NCI-H748 (cell line): ENCODE measurements at regions not wholly inside any gene's neighbourhood (a gene's known extent, or its start where the extent isn't known, plus 50 kb on each side); places are given as distances from the start of the nearest gene placed in this dataset.

Experiments used
- DNase-seq: peaks from one replicate; lab custom pipeline; 2025; ENCODE audit not compliant: unreplicated experiment; lab: John Stamatoyannopoulos, UW

DNA sequence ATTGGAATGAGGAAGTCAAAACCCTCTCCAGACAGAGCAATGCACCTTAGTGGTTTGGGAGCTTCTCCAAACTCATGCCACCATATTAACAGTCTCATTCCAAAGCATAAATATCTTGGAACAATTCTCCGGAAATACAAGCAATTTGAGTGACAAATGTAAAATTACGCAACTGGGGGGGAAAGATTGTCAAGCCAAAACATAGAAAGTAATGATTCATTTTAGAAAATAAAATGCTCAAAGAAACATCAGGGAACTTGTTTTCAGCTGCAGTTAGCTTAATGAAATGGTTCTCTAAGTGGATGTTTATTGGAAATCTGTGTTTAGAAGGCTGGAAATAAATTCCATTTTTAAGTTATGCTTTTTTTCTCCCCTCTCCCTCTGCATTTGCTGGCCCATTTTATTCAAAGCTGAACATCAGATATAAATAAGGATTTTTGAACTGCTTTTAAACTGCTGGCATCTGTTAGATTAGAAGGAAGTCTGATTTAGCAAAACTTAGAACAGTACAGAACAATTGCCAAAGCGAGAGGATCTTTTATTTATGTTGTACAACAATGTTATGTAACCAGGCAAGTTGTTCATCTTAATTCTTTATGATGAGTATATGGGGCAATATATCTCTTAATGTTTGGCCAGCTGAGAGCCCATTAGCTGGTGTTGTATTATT lies 551.9 kb downstream of the PRELID2 start:
- DNase-seq: no peak

DNA sequence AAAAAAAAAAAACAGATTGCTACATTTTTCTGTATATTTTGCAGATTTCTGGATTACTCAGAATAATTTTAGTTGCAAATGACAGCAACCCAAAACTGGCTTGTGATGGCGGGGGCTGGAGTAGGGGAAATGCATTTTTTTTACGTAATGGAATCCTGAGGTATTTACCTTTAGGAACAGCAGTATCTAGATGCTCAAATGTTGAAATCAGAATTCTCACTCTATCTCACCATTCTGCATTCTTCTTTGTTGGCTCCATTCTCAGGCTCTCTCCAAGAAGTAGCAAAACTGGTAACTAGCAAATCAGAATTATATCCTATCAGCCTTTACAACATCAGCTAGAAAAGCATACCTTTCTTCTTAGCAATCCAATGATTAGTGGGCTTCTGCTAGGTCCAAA lies 554.3 kb downstream of the PRELID2 start:
- no peak for DNase-seq

DNA sequence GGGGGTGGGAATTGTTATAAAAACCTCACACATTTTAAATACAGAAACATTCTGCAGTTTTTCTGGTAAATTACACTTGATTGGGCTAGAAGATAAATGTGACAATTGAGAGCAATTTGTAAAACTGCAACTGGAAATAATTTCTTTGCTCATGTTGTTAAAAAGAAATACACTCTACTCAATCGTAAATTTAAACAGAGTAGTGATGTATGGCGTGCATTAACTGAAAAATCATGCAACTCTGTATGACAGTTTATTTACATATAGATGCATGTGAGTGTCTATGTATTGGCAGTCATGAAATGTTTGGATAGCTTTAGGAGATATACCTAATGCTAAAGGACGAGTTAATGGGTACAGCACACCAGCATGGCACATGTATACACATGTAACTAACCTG lies 554.9 kb downstream of the PRELID2 start:
- no peak for DNase-seq

DNA sequence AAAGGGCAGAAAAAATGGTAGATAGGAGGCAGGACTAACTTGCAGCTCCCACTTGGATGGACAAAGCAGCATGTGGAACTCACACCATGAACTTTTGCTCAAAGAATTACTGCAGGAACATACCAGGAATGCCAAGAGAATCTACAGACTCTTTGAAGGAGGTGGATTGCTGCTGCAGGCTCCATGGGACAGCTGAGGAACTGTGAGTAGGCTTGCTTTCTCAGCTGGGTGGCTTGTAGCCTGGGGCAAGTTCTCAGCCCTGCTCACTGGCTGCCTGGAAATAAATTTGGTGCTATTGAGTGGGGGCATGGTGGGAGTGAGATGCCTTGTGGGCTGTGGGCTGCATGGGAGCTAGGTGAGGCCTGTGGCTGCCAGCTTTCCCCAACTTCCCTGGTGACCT lies 574.5 kb downstream of the PRELID2 start:
- DNase-seq: no peak

DNA sequence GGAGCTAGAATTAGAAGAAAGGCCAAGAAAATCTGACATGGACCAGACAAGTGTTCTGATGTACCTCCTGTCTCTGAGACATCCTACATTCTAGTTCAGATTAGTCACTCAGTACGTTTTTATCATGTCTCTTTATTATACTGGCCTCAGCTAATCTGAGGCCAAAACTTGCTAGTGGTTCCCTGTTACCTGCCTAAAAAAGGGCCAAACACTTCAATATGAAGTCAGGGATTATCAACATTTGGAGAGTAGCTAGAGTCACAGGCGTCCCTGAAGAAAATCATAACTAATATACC lies 587.4 kb downstream of the PRELID2 start:
- DNase-seq: no peak

DNA sequence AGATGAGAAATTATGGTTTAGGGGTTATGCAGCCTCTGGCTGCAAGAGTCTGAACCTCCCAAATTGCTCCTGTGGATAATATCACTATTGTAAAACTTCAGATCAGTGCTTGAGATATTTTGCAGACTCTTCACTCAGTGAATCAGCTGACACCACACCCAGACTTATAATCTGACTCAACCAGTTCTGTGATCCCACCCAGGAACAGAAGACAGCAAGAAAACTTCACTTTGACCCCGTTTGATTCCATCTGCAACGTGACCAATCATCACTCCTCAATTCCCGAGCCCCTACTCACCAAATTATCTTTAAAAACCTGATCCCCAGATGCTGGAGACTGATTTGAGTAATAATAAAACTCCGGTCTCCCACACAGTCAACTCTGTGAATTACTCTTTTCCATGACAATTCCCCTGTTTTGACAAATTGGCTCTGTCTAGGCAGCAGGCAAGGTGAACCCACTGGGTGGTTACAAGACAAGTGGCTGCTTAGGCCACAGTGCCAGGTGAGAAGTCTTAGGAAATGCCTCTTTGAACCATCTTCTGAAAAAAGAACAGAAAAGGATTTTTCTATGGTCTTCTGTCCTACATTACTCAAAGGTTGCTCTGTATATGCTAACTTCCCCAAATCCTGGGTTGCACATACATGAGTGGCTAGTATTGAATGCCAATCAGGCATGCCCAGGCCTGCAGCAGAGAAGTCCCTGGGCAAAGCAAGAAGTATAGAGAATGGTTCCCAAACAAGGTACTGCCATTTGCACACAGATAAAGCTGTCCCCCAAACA lies 588.0 kb downstream of the PRELID2 start:
- DNase-seq: no peak

DNA sequence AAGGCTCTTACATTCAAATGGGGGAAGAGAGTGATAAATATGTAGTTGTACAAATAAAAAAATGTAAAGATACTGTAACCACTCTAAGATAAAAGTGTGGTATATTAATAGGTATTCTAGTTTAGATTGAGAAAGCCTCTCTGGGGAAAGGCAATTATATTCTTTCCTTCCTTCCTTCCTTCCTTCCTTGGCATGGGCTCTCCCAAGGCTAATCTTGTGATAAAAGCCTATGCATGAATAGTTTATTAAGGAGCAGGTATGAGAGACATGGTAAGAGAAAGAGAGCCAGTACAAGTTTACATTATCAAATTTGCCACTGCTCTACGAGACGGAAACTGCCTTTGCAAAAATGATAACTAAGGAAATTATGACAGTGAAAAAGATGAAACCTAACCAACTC lies 588.8 kb downstream of the PRELID2 start:
- no peak for DNase-seq

DNA sequence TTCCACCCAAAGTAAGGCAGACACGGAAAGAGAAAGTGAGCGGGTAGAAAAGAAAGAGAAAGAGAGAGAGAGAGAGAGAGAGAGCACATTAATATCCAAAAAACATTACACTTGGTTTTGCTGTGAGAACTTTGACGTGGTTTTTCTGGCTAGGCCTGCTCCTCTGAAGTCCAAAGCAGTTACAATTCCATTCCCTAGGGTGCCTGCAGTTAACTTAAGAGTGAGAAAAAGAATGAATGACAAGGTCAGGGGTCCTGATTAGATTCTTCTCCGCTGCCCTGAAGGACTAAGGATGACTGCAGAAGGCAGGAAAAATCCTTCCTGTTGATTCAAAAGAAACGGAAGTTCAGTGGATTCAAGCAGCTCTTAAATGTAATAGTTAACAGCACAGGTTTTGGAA lies 589.8 kb downstream of the PRELID2 start:
- DNase-seq: no peak

DNA sequence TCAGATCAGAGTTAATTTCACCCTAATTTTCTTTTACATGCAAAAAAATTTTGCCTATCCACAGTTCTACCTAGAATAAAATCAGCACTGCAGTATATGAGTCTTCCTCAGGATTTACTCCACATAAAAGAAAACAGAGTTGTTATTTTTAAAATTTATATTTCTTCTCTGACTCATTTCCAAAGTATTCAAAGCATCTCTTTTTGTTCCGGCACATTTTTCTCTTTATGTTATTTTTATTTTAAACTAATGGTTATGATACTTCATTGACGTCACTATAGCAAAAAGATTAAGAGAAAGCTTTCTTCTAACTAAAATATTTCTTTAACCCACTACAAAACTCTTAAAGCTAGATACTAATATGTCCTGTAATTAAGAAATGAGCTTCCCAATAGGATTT lies 590.4 kb downstream of the PRELID2 start:
- DNase-seq: no peak

DNA sequence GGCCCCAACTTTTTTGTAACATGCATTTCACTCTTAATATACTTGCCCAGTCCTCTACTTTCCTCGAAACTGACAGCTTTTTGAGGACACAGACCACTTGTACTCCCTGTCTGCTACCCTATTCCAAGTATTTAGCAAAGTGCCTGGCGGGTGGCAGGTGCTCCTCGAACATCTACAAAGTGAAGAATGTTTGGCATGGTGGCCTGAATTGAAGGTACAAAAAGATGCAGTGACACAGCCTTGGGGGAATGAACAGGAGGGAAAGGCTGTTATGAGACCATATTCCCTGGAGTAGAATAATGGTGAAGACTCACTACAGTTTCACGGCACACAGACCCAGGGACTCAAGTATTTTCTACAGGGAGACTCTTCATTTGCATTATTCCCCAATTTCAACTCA lies 590.9 kb downstream of the PRELID2 start:
- DNase-seq: no peak

DNA sequence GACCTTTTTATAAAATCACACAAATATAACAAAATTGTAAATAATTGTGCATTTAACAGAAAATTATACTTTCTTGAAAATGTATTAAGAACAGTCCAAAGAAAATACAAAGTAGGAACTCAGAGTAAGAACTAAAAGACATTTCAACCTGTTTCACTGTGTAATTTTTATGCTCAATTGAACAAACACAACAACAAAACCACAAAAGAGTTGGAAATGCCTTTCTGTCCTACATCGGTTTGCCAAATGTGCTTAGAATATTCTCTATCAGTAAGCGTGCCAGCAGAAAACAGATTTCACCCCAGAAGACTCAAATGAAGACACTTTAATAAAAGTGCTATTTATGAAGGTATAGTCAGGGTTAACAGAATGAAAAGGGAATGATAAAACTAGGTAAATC lies 592.1 kb downstream of the PRELID2 start:
- DNase-seq: no peak

DNA sequence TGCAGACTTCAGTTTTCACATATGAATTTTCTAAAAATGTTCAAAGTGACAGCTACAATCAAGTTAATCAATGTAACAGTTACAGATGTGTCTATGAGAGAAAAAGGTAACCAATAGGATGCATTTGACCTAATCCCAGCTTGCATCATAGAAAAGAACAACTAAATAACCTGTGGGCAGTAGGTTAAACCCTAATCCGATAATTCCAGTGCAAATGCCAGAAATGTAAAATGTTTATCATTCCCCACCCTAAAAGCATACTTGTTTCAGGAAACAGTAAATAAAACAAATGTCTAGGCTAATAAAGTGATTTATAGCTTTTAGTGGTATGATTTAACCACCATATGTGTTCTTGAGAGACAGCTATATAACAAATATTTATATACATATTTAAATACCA lies 592.6 kb downstream of the PRELID2 start:
- DNase-seq: no peak

DNA sequence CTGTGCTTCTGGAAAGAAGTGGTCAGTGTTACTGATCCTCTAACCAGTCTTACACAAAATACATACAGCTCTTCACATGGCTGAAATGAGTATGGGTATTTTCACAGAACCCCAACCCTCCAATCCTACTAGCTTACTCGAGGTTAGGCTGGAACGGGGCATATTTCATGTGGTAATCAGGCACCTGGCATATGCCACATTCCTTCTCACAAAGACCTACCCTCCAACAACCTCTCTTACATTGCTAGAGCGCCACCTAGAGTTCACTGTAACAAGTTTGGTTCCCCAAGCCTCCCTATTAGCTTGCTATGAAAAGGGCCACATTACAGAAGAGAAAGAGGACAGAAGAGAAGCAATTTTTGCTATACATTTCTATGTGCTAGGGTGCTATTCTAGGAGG lies 597.3 kb downstream of the PRELID2 start:
- DNase-seq: peak; percentile 87

DNA sequence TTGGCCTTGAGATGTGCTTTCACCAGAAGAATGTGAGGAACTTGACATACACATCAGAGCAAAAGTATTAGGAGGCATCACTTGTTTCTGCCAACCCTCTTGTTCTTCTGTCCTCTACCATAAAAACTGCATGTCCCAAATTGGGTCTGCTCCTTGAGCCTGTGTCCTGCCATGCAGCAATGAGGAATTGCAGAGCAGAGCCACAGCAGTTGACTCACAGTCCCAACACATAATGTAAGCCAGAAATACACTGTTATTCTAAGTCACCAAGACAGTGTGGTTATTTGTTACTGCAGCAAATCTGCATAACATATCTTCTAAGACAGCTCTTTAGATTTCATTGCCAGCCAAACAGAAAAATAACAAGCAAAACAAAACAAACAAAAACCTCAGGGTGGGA lies 598.2 kb downstream of the PRELID2 start:
- no peak for DNase-seq

DNA sequence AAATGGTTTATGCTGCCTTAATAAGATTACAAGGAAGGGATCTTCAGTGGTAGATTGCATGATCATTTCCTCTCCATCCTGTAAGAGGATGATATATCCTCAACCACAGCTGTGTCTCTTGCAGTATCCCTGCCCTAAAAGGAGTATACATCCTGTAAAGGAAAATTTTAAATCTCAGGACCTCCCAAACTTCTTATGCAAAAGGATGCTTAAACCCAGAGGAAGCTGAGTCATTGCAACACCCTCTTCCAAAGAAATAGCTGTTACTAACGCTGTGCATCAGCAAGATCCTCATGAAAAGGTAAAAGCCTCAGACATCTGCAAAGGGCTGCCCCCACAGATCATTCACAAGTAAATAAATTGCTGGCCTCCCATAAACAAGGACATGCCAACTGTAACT lies 599.0 kb downstream of the PRELID2 start:
- no peak for DNase-seq

DNA sequence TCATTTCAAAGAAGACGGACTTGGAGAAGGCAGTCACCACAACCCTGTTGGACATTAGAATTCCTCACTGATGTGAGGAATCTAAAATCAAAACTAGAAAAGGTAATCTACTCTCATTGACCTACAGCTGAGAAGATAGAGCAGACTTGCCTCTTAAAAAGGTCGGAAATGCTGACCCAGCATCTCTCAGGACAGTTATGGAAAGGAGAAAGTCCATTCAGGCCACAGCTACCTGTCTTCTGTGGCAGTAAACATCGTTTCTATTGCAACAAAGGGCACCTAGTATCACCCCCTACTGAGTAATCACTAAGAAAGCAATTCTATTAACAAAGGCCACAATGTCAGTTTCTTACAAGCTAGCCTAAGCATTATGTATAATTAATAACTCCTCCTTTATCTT lies 601.7 kb downstream of the PRELID2 start:
- no peak for DNase-seq

DNA sequence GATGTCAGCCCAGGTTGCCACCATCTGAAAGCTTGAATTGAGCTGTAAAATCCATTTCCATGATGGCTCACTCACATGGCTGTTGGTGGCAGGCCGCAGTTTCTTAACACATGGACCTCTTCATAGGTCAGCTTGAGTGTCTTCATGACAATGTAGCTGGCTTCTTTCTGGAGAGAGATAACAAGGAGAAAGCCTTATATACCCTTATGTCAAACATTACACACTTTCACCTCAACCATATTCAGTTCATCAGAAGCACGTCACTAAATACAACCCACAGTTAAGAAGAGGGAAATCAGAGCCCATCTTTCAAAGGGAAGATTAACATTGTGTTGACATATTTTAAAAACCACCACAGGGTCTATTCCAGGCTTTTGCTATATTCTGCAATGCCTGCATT lies 604.4 kb downstream of the PRELID2 start:
- no peak for DNase-seq

DNA sequence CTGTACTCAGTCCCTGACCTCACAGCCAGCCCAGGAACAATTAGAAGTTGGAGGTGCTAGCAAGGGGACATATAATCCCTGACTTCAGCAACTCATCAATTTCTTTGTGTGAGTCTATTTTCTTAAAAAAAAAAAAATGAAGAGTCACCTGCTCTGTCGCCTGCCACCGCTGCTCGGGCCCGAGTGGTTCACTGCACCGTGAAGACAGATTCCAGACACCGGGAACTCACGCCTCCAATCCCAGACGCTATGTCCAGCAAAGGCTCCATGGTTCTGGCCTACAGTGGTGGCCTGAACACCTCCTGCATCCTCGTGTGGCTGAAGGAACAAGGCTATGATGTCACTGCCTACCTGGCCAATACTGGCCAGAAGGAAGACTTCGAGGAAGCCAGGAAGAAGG lies 606.6 kb downstream of the PRELID2 start:
- DNase-seq: no peak

DNA sequence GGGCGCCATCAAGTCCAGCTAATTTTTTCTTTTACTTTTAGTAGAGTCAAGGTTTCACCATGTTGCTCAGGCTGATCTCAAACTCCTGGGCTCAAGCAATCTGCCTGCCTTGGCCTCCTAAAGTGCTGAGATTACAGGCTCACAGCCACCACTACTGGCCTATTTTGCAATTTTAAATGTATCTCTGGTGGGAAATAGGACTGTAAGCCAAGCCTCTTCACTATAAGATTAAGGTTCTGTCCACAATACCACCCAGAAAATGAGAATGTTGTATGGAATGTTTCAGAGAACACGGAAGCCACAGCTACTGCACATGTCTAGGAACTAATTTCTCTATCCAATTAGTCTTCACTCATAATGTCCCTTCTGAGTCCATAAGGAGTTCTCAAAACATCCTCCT lies 607.3 kb downstream of the PRELID2 start:
- no peak for DNase-seq

DNA sequence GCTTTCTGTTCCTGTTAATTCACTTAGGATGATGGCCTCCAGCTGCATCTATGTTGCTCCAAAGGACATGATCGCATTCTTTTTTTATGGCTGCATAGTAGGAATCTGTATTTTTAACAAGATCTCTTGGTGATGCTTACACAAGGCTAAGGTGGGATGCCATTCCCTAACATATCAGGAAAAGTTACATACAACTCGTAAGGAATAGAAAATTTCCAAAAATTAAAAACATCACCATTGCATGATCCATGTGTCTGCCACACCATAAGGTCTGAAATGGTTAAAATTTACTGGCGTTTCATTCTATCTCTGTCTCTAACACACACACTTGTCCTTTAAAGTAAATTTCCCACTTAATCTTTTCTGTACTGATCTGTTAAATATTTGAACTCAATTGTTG lies 608.4 kb downstream of the PRELID2 start:
- DNase-seq: no peak

DNA sequence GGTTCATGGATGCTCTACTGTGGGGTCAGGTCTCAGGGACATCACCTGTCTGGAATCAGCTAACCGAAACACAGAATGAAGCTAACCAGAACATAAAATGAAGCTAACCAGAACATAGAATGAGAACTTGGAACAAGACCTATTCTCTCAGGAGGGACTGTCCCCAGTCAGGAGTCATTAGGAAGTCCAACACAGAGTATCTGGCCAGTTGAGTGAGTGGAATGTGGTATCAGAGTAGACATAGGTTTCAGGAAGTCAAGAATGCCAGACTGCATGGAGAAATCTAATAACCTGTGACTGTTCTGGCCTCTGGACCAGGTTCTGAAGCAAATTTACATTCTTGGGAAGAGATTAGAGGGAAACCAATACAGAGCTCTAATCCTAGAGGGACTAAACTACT lies 609.6 kb downstream of the PRELID2 start:
- DNase-seq: no peak

DNA sequence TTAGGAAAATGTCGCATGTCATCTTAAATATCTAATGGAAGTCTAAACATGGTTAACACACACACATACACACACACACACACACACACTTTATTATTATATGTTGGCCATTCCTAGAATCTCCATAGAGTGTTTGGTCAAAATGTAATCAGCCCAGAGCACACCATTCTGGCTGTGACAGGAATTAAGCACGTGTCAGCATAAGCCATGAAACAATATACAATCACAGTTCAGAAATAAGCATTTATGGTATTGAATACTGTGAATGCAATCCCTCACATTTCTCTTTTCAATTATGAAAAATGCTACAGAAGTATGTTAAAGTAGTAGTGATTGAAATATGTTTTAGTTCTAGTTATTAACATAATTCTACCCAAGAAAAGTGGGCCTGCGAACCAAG lies 611.6 kb downstream of the PRELID2 start:
- no peak for DNase-seq

DNA sequence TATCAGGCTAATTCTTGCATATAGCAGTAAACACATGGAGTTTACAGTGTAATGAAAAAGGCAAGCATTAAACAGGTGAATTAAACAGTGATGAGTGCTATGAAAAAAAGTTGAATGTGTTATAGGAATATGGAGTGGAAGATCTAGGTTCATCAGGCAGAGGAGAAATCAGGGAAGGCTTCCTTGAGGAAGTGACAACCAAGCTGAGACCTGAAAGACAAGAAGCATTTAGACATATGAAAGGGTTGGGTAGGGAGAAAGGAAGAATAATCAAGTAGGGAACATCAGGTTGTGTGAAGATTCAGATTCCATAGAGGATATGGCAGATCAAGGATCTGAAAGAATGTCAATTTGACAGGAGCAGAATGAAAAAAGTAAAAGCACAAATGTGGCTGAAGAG lies 612.5 kb downstream of the PRELID2 start:
- DNase-seq: no peak
